Gastroesophageal sphincter (tissue), 4 donors: ENCODE measurements at regions not wholly inside any gene's neighbourhood (a gene's known extent, or its start where the extent isn't known, plus 50 kb on each side); places are given as distances from the start of the nearest gene placed in this dataset.

ENCODE experiments used
- ATAC-seq: fragments of 150-250 bp; one replicate; pipeline ENCODE4 v1.9.1; 2016; ENCODE audit warnings: mild to moderate bottlenecking, moderate library complexity
- H3K27ac ChIP-seq, 4 donors: fragments of 200-600 bp; sonication (generic) in 3 of 4; 1 replicate in 3 of 4; 2 replicates in 1 of 4; pipeline ENCODE4 v1.5.1; 2016 to 2019
- H3K27me3 ChIP-seq: fragments of 200-600 bp; sonication (generic); one replicate; pipeline ENCODE4 v1.5.1; 2019
- H3K36me3 ChIP-seq, 2 donors: fragments of 200-600 bp; sonication (generic); one replicate each; pipeline ENCODE4 v1.5.1; 2019; ENCODE audit warnings: control low read depth in 1 of 2
- H3K4me1 ChIP-seq, 3 donors: fragments of 200-600 bp; sonication (generic); 1 replicate in 2 of 3; 2 replicates in 1 of 3; pipeline ENCODE4 v1.5.1; 2016 to 2019; ENCODE audit warnings: control low read depth in 2 of 3
- H3K4me3 ChIP-seq, 2 donors: fragments of 200-600 bp; sonication (generic); one replicate each; pipeline ENCODE4 v1.5.1; 2019; ENCODE audit warnings: mild to moderate bottlenecking in 1 of 2, moderate library complexity in 1 of 2
- H3K9me3 ChIP-seq, 3 donors: fragments of 200-600 bp; sonication (generic); one replicate each; pipeline ENCODE4 v1.5.1; 2017 to 2019; ENCODE audit warnings: control low read depth in 2 of 3
- CTCF ChIP-seq, 4 experiments: fragments of 200-600 bp in 2 of 4; fragments of 450-650 bp in 2 of 4; sonication (generic) in 1 of 4; IDR thresholded peaks; one replicate each; pipeline ENCODE4 v1.5.1; 2017 to 2019; ENCODE audit warnings: antibody characterized with exemption in 4 of 4, mild to moderate bottlenecking in 2 of 4, moderate library complexity in 2 of 4
- EP300 ChIP-seq: sonication (generic); formaldehyde crosslinking; IDR thresholded peaks from one replicate; pipeline ENCODE4 v1.6.1; 2017; ENCODE audit warnings: antibody characterized with exemption, mild to moderate bottlenecking
- POLR2A ChIP-seq, 2 donors: fragments of 450-650 bp; IDR thresholded peaks; one replicate each; pipeline ENCODE4 v1.6.1; 2017; ENCODE audit warnings: antibody characterized with exemption in 2 of 2, mild to moderate bottlenecking in 2 of 2, moderate library complexity in 1 of 2
- POLR2AphosphoS5 ChIP-seq: sonication (generic); formaldehyde crosslinking; IDR thresholded peaks from one replicate; pipeline ENCODE4 v1.6.1; 2017; ENCODE audit warnings: antibody characterized with exemption
- whole genome bisulfite sequencing, 2 donors: methylation state at CpG; one replicate each; pipeline ENCODE4 v1.1.5; 2018; ENCODE audit warnings: low coverage in 1 of 2; 5-methylcytosine and 5-hydroxymethylcytosine counted together

GRCh38 chr6:147099974-147100373 lies 104.2 kb upstream of the STXBP5 start:
- Histone ChIP-seq H3K27ac (no peak overlapping the region), H3K4me3 (no peak overlapping the region), H3K27me3 (no peaks in the 10 kb centered on the region), H3K36me3 (no peaks in the 10 kb centered on the region), H3K9me3 (no peaks in the 10 kb centered on the region), H3K4me1 (no peaks in the 10 kb centered on the region)
- WGBS, 2 donors = 87% methylated on average over 3 of the region's 3 CpGs
- no peak for ATAC-seq
- TF ChIP-seq POLR2AphosphoS5 (no peak), CTCF (IDR thresholded peaks at IDR 0.05) (no peak), POLR2A (IDR thresholded peaks at IDR 0.05) (no peak), EP300 (no peak)

GRCh38 chr6:147103007-147103406 lies 101.2 kb upstream of the STXBP5 start:
- Histone ChIP-seq H3K4me1 (no peaks in the 10 kb centered on the region), H3K27ac (no peak overlapping the region), H3K4me3 (no peak overlapping the region), H3K27me3 (no peaks in the 10 kb centered on the region), H3K36me3 (no peaks in the 10 kb centered on the region), H3K9me3 (no peaks in the 10 kb centered on the region)
- 80 to 85% methylated on average over 2 of the region's 2 CpGs for WGBS, 2 donors
- TF ChIP-seq POLR2AphosphoS5 (no peak), EP300 (no peak), POLR2A (IDR thresholded peaks at IDR 0.05) (no peak), CTCF (IDR thresholded peaks at IDR 0.05) (no peak)
- no peak for ATAC-seq

- no peaks in the 10 kb centered on the region for H3K4me1 ChIP-seq
- H3K27me3 ChIP-seq = no peaks in the 10 kb centered on the region
- ATAC-seq = no peak
- H3K27ac ChIP-seq = no peak overlapping the region
- H3K9me3 ChIP-seq = no peaks in the 10 kb centered on the region
- H3K36me3 ChIP-seq = no peaks in the 10 kb centered on the region
- no peak overlapping the region for H3K4me3 ChIP-seq
- TF ChIP-seq EP300 (no peak), POLR2AphosphoS5 (no peak), CTCF (IDR thresholded peaks at IDR 0.05) (no peak), POLR2A (IDR thresholded peaks at IDR 0.05) (no peak)
Observed at GRCh38 chr6:147103694-147104093, 100.5 kb upstream of the STXBP5 start.

GRCh38 chr6:147105786-147106185 lies 98.4 kb upstream of the STXBP5 start:
- H3K36me3 ChIP-seq = no peaks in the 10 kb centered on the region
- 80 to 100% methylated on average over 1 to 5 of the region's 5 CpGs for WGBS, 2 donors
- H3K4me1 ChIP-seq = no peaks in the 10 kb centered on the region
- H3K9me3 ChIP-seq = no peaks in the 10 kb centered on the region
- H3K27me3 ChIP-seq = no peaks in the 10 kb centered on the region
- H3K27ac ChIP-seq = no peak overlapping the region
- no peak overlapping the region for H3K4me3 ChIP-seq
- TF ChIP-seq EP300 = no peak
- TF ChIP-seq CTCF (IDR thresholded peaks at IDR 0.05) = no peak
- TF ChIP-seq POLR2AphosphoS5 = no peak
- TF ChIP-seq POLR2A (IDR thresholded peaks at IDR 0.05) = no peak
- no peak for ATAC-seq

- 55 to 60% methylated on average over 3 to 6 of the region's 7 CpGs for WGBS, 2 donors
- no peaks in the 10 kb centered on the region for H3K9me3 ChIP-seq
- no peak for ATAC-seq
Observed at GRCh38 chr6:147106759-147107401, 97.3 kb upstream of the STXBP5 start.

More at GRCh38 chr6:147106759-147107401, 97.3 kb upstream of the STXBP5 start:
- Histone ChIP-seq H3K4me3 (no peak overlapping the region), H3K27me3 (no peaks in the 10 kb centered on the region), H3K27ac (no peak overlapping the region), H3K4me1 (no peaks in the 10 kb centered on the region), H3K36me3 (no peaks in the 10 kb centered on the region)
- TF ChIP-seq POLR2AphosphoS5 = no peak
- TF ChIP-seq POLR2A (IDR thresholded peaks at IDR 0.05) = no peak
- no peak for TF ChIP-seq EP300
- TF ChIP-seq CTCF (IDR thresholded peaks at IDR 0.05) = no peak
